H1 (cell line): ENCODE measurements at regions not wholly inside any gene's neighbourhood (a gene's known extent, or its start where the extent isn't known, plus 50 kb on each side); places are given as distances from the start of the nearest gene placed in this dataset.
"Not testable (repeated sequence)": the region's sequence is repeated elsewhere in the genome, so short reads cannot be mapped to it uniquely, and the experiment has no call there.

Experiments
- CTCF ChIA-PET: fragments of 300-600 bp; sonication (Branson Sonifier 250); formaldehyde crosslinking; loops from one replicate; lab custom pipeline; 2021; ENCODE audit not compliant: partially characterized antibody; lab: Charles Lee
- POLR2A ChIA-PET: fragments of 300-600 bp; sonication (Branson Sonifier 250); formaldehyde crosslinking; loops from one replicate; lab custom pipeline; 2021; ENCODE audit warnings: inconsistent platforms; ENCODE audit not compliant: partially characterized antibody; lab: Charles Lee
- DNase-seq, 2 experiments: peaks; one replicate each; pipeline versions ENCODE4 v3.0.0 to v3.0.0-alpha.2; 2010 to 2022; ENCODE audit warnings: low spot score in 2 of 2, low read depth in 1 of 2, mixed read lengths in 1 of 2
- FAIRE-seq: peaks from 2 replicates; lab custom pipeline; 2011; peaks lifted over from hg19 to GRCh38; lab: Jason Lieb, UNC
- H2AFZ ChIP-seq: 2 replicates; pipeline ENCODE4 v1.8.1; 2012; ENCODE audit warnings: low read length, inconsistent platforms
- H2AK5ac ChIP-seq: 2 replicates; pipeline ENCODE4 v1.6.1; 2013; ENCODE audit warnings: low read depth, low read length
- H2BK120ac ChIP-seq: replicated peaks from 2 replicates; pipeline ENCODE3; 2013; ENCODE audit warnings: low read depth, low read length, inconsistent platforms
- H2BK12ac ChIP-seq: 2 replicates; pipeline ENCODE4 v1.6.1; 2013; ENCODE audit warnings: low read depth, low read length
- H2BK15ac ChIP-seq: 2 replicates; pipeline ENCODE4 v1.6.1; 2013; ENCODE audit warnings: low read length
- H2BK20ac ChIP-seq: 2 replicates; pipeline ENCODE4 v1.6.1; 2013; ENCODE audit warnings: low read length
- H2BK5ac ChIP-seq: 2 replicates; pipeline ENCODE4 v1.6.1; 2013; ENCODE audit warnings: low read depth, low read length
- H3K14ac ChIP-seq: 2 replicates; pipeline ENCODE4 v1.6.1; 2013; ENCODE audit warnings: inconsistent platforms; ENCODE audit not compliant: insufficient read length
- H3K18ac ChIP-seq: 2 replicates; pipeline ENCODE4 v1.6.1; 2013; ENCODE audit warnings: low read length; ENCODE audit errors: extremely low read depth
- H3K23ac ChIP-seq: 2 replicates; pipeline ENCODE4 v1.6.1; 2013; ENCODE audit warnings: inconsistent platforms; ENCODE audit not compliant: insufficient read length
- H3K23me2 ChIP-seq: 2 replicates; pipeline ENCODE4 v1.6.1; 2013; ENCODE audit warnings: low read depth, low read length
- H3K27ac ChIP-seq: 2 replicates; pipeline ENCODE4 v1.6.1; 2011; ENCODE audit warnings: low read depth, low read length, inconsistent platforms
- H3K27me3 ChIP-seq, 4 experiments: replicated peaks in 1 of 4; 1 replicate in 1 of 4; 2 replicates in 3 of 4; pipeline versions ENCODE4 v1.6.1 to v1.8.1; 2011 to 2013; ENCODE audit warnings: low read length in 3 of 4, mild to moderate bottlenecking in 3 of 4, inconsistent platforms in 2 of 4, mixed read lengths in 2 of 4, moderate library complexity in 1 of 4; ENCODE audit not compliant: control insufficient read depth in 3 of 4, insufficient read depth in 3 of 4; ENCODE audit errors: extremely low read depth in 1 of 4
- H3K36me3 ChIP-seq, 4 experiments: 2 replicates each; pipeline versions ENCODE4 v1.6.1 to v1.8.1; 2011 to 2013; ENCODE audit warnings: mild to moderate bottlenecking in 4 of 4, low read length in 3 of 4, moderate library complexity in 2 of 4, control low read depth in 1 of 4, inconsistent platforms in 1 of 4; ENCODE audit not compliant: insufficient read depth in 4 of 4, control insufficient read depth in 2 of 4
- H3K4ac ChIP-seq: replicated peaks from 2 replicates; pipeline ENCODE3; 2013; ENCODE audit warnings: low read length, low read depth, mixed read lengths, inconsistent platforms; ENCODE audit not compliant: insufficient read length
- H3K4me1 ChIP-seq, 4 experiments: replicated peaks in 1 of 4; 1 replicate in 1 of 4; 2 replicates in 3 of 4; pipeline versions ENCODE4 v1.6.1 to v1.8.1; 2011 to 2013; ENCODE audit warnings: low read length in 3 of 4, inconsistent platforms in 2 of 4, mixed read lengths in 1 of 4; ENCODE audit not compliant: insufficient read depth in 4 of 4, control insufficient read depth in 3 of 4
- H3K4me2 ChIP-seq, 2 experiments: 2 replicates each; pipeline versions ENCODE4 v1.6.1 to v1.8.1; 2011 to 2013; ENCODE audit warnings: low read depth in 2 of 2, low read length in 2 of 2, control low read depth in 1 of 2, inconsistent platforms in 1 of 2, mild to moderate bottlenecking in 1 of 2; ENCODE audit not compliant: insufficient read depth in 1 of 2
- H3K4me3 ChIP-seq, 4 experiments: fragments of 200-600, 300-600 bp in 1 of 4; sonication (generic), shearing (Covaris generic), sonication (Bioruptor Twin) in 1 of 4; 2 replicates each; pipeline versions ENCODE4 v1.5.1 to v1.8.1; 2011 to 2016; ENCODE audit warnings: low read length in 4 of 4, low read depth in 3 of 4, control low read depth in 2 of 4, inconsistent platforms in 2 of 4, mild to moderate bottlenecking in 2 of 4, mixed read lengths in 1 of 4, moderate library complexity in 1 of 4; ENCODE audit not compliant: insufficient read depth in 2 of 4; ENCODE audit errors: extremely low read depth in 1 of 4
- H3K56ac ChIP-seq: replicated peaks from 2 replicates; pipeline ENCODE3; 2013; ENCODE audit warnings: low read depth, mild to moderate bottlenecking, mixed read lengths, low read length, inconsistent platforms; ENCODE audit not compliant: insufficient read length
- H3K79me1 ChIP-seq: 2 replicates; pipeline ENCODE4 v1.6.1; 2013; ENCODE audit warnings: low read depth, low read length, control low read depth
- H3K79me2 ChIP-seq, 2 experiments: 2 replicates each; pipeline versions ENCODE4 v1.6.1 to v1.8.1; 2012 to 2013; ENCODE audit warnings: low read length in 2 of 2, mild to moderate bottlenecking in 2 of 2, inconsistent platforms in 1 of 2; ENCODE audit not compliant: insufficient read depth in 2 of 2, control insufficient read depth in 1 of 2
- H3K9ac ChIP-seq, 4 experiments: replicated peaks in 1 of 4; 1 replicate in 1 of 4; 2 replicates in 3 of 4; pipeline versions ENCODE4 v1.6.1 to v1.8.1; 2011 to 2013; ENCODE audit warnings: low read depth in 3 of 4, low read length in 3 of 4, control low read depth in 2 of 4, mild to moderate bottlenecking in 2 of 4, moderate library complexity in 2 of 4, inconsistent platforms in 1 of 4; ENCODE audit errors: extremely low read depth in 1 of 4
- H3K9me3 ChIP-seq, 2 experiments: 2 replicates each; pipeline versions ENCODE4 v1.6.1 to v1.8.1; 2012 to 2013; ENCODE audit warnings: mild to moderate bottlenecking in 2 of 2, moderate library complexity in 2 of 2, control low read depth in 1 of 2, inconsistent platforms in 1 of 2, low read depth in 1 of 2, low read length in 1 of 2, mixed read lengths in 1 of 2; ENCODE audit not compliant: insufficient read depth in 2 of 2
- H4K20me1 ChIP-seq, 2 experiments: replicated peaks in 1 of 2; 2 replicates each; pipeline versions ENCODE3 to v1.8.1; 2011 to 2013; ENCODE audit warnings: inconsistent platforms in 2 of 2, low read length in 2 of 2, mild to moderate bottlenecking in 1 of 2; ENCODE audit not compliant: insufficient read depth in 2 of 2, control insufficient read depth in 1 of 2
- H4K5ac ChIP-seq: 2 replicates; pipeline ENCODE4 v1.6.1; 2013; ENCODE audit warnings: low read length, low read depth, mixed read lengths, inconsistent platforms; ENCODE audit not compliant: insufficient read length
- H4K8ac ChIP-seq: 2 replicates; pipeline ENCODE4 v1.8.0; 2013; ENCODE audit warnings: mild to moderate bottlenecking, moderate library complexity, low read length, inconsistent platforms; ENCODE audit not compliant: insufficient read depth; ENCODE audit errors: extremely low read depth
- H4K91ac ChIP-seq: replicated peaks from 2 replicates; pipeline ENCODE3; 2013; ENCODE audit warnings: low read length, mixed read lengths, inconsistent platforms; ENCODE audit not compliant: insufficient read length
- WGBS, 2 experiments: shearing (Covaris generic) in 1 of 2; methylation state at CpG; one replicate each; pipeline versions ENCODE4 v1.1.6 to v1.1.7; 2013 to 2015; ENCODE audit warnings: low lambda C conversion rate in 2 of 2, mixed read lengths in 2 of 2, inconsistent platforms in 1 of 2, low coverage in 1 of 2, missing lambda C conversion rate in 1 of 2; ENCODE audit not compliant: insufficient replicate concordance in 2 of 2, insufficient coverage in 1 of 2, insufficient read length in 1 of 2; ENCODE audit errors: extremely low coverage in 1 of 2, missing lambda C conversion rate in 1 of 2; 5-methylcytosine and 5-hydroxymethylcytosine counted together

GRCh38 chr4:49270912-49271311 lies 284.8 kb downstream of the CWH43 start:
- H3K4ac ChIP-seq, DNase-seq, H3K18ac ChIP-seq, H4K8ac ChIP-seq, H3K23ac ChIP-seq, H4K20me1 ChIP-seq, H3K36me3 ChIP-seq, H3K4me2 ChIP-seq, H2BK20ac ChIP-seq, H3K4me3 ChIP-seq, H4K91ac ChIP-seq, H4K5ac ChIP-seq, H3K79me2 ChIP-seq, H2AK5ac ChIP-seq, H3K23me2 ChIP-seq, H3K14ac ChIP-seq, H2AFZ ChIP-seq, H3K56ac ChIP-seq, H2BK120ac ChIP-seq, H3K27ac ChIP-seq, H3K4me1 ChIP-seq, H2BK15ac ChIP-seq, H3K79me1 ChIP-seq, H3K27me3 ChIP-seq, H2BK5ac ChIP-seq, POLR2A ChIA-PET, FAIRE-seq, H2BK12ac ChIP-seq, H3K9ac ChIP-seq, CTCF ChIA-PET: not testable (repeated sequence)
- peaks cover 0 to 13% of the 10 kb centered on the region in 2 experiments; a peak in 1 of 4 replicates for H3K9me3 ChIP-seq
- 92% methylated on average over 15 of the region's 21 CpGs; no CpG with 5 or more reads in 1 of the 2 experiments for WGBS, 2 experiments

GRCh38 chr4:49285905-49286304 lies 299.8 kb downstream of the CWH43 start:
- H2BK120ac ChIP-seq, H3K79me2 ChIP-seq, H4K8ac ChIP-seq, H4K5ac ChIP-seq, H3K4me3 ChIP-seq, H3K18ac ChIP-seq, H2BK5ac ChIP-seq, H3K23me2 ChIP-seq, DNase-seq, POLR2A ChIA-PET, H3K4ac ChIP-seq, FAIRE-seq, H4K20me1 ChIP-seq, H3K14ac ChIP-seq, H2BK12ac ChIP-seq, H3K9ac ChIP-seq, H2AK5ac ChIP-seq, H3K79me1 ChIP-seq, H3K56ac ChIP-seq, H3K4me1 ChIP-seq, H3K36me3 ChIP-seq, H2AFZ ChIP-seq, H3K23ac ChIP-seq, H3K27me3 ChIP-seq, CTCF ChIA-PET, H3K4me2 ChIP-seq, H2BK15ac ChIP-seq, H2BK20ac ChIP-seq, H3K27ac ChIP-seq, H4K91ac ChIP-seq: not testable (repeated sequence)
- H3K9me3 ChIP-seq: peaks cover 20 to 23% of the 10 kb centered on the region in 2 experiments
- WGBS, 2 experiments: 86% methylated on average over 5 of the region's 9 CpGs; no CpG with 5 or more reads in 1 of the 2 experiments
